GM12864 (cell line): ENCODE measurements at regions not wholly inside any gene's neighbourhood (a gene's known extent, or its start where the extent isn't known, plus 50 kb on each side); places are given as distances from the start of the nearest gene placed in this dataset.

Source experiments
- DNase-seq: peaks from one replicate; pipeline ENCODE4 v3.0.0-alpha.2; 2011; ENCODE audit warnings: low read depth
- H3K4me3 ChIP-seq: 2 replicates; pipeline ENCODE4 v1.5.1; 2011; ENCODE audit warnings: mild to moderate bottlenecking, low read depth, low read length, control low read depth
- TF ChIP-seq, protein P1 (sequence below): IDR thresholded peaks from 2 replicates; pipeline ENCODE4 v1.5.1; 2011; ENCODE audit warnings: low read depth, mild to moderate bottlenecking, moderate library complexity, low read length, control low read depth, inconsistent platforms; ENCODE audit errors: missing control alignments

DNA sequence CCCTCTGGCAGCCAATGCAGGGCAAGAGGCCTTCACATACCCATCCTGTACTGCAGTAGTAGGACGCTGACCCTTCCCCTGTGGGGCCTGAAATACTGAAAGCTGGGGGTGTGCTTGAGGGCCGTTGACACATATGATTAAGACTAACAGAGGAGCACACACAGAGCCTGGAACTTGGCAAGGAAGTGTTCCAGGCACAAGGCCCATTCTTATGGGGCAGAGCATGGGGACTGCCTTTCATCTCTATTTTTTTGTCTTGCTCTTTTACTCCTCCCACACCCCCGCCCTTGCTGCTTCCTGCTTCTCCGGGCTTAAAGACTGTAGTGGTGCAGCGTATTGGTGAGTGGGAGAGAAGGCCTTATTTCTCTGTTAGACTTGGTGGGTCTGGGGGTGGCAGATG, 137.4 kb downstream of the BACH1 start:
- TF ChIP-seq, protein P1, sequence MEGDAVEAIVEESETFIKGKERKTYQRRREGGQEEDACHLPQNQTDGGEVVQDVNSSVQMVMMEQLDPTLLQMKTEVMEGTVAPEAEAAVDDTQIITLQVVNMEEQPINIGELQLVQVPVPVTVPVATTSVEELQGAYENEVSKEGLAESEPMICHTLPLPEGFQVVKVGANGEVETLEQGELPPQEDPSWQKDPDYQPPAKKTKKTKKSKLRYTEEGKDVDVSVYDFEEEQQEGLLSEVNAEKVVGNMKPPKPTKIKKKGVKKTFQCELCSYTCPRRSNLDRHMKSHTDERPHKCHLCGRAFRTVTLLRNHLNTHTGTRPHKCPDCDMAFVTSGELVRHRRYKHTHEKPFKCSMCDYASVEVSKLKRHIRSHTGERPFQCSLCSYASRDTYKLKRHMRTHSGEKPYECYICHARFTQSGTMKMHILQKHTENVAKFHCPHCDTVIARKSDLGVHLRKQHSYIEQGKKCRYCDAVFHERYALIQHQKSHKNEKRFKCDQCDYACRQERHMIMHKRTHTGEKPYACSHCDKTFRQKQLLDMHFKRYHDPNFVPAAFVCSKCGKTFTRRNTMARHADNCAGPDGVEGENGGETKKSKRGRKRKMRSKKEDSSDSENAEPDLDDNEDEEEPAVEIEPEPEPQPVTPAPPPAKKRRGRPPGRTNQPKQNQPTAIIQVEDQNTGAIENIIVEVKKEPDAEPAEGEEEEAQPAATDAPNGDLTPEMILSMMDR: no peak
- H3K4me3 ChIP-seq: no peak overlapping the region
- DNase-seq: no peak

DNA sequence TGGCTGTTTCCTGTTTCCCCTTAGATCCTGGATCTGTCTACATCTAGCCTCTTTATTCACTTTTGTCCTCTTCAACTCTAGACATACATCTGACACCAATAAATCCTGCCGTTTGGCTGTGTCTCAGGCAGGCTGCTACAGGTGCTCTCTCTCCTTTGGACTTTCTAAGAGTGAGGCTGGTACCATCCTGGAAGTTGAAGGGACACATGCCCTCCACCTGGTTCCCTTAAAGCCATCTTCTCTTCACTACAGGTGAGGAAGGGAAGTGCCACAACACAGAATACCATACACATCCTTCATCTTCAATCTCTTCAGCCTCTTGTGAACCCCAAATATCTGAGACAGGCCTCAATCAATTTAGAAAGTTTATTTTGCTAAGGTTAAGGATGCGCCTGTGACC, 137.9 kb downstream of the BACH1 start:
- no peak overlapping the region for H3K4me3 ChIP-seq
- TF ChIP-seq, protein P1: no peak
- no peak for DNase-seq

DNA sequence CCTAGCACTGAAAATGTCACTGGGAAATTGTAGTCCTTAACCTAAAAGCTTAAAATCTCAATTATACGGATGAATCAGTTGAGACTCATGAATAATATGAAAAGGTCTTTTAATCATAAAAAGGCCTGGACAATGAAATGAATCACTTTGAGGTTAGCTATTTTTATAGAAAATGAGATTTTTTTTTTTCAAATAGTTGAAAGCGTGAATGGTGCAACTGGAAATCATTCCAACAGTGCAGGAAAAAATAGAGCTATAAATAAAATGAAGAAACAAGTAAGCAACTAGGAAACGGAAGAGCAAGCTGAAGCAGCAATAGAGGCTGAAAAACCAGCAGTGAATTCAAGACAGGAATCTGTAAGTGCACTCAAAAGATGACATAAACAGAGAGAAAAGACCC, 142.9 kb downstream of the BACH1 start:
- TF ChIP-seq, protein P1: no peak
- no peak for DNase-seq
- no peak overlapping the region for H3K4me3 ChIP-seq

DNA sequence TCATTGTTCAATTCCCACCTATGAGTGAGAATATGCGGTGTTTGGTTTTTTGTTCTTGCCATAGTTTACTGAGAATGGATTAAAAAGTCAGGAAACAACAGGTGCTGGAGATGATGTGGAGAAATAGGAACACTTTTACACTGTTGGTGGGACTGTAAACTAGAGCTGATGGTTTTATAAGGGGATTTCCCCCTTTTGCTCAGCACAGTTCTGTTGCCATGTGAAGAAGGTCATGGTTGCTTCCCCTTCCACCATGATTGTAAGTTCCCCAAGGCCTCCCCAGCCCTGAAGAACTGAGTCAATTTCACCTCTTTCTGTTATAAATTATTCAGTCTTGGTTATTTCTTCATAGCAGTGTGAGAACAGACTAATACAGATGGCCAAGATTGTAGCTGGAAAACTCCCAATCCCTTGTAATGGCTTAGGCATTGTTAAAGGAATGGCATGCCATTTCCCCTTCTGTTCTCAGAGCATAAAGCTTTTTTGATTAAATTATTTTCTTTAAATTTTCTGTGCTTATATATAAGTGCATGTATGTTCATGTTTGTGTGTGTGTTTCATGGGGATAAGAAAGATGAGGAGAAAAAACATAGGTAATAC, 144.8 kb downstream of the BACH1 start:
- H3K4me3 ChIP-seq: no peak overlapping the region
- TF ChIP-seq, protein P1: no peak
- DNase-seq: no peak

DNA sequence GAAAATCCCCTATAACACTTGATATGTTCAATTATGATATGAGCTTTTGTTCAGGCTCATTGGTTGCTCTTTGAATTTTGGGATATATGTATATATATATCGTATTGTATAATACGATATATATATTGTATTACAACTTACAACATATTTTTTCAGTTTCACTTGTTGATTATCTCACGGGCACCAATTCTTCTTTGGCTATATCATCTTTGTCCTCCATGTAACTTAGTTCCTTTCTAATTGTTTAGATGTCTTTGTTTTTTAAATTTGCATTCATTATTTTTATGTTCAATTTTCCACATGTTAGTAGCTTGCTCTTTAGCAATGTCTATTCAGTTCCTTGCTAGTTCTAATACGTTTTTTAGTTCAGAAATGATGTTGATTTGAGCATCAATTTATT, 150.0 kb downstream of the BACH1 start:
- no peak overlapping the region for H3K4me3 ChIP-seq
- TF ChIP-seq, protein P1: no peak
- no peak for DNase-seq

DNA sequence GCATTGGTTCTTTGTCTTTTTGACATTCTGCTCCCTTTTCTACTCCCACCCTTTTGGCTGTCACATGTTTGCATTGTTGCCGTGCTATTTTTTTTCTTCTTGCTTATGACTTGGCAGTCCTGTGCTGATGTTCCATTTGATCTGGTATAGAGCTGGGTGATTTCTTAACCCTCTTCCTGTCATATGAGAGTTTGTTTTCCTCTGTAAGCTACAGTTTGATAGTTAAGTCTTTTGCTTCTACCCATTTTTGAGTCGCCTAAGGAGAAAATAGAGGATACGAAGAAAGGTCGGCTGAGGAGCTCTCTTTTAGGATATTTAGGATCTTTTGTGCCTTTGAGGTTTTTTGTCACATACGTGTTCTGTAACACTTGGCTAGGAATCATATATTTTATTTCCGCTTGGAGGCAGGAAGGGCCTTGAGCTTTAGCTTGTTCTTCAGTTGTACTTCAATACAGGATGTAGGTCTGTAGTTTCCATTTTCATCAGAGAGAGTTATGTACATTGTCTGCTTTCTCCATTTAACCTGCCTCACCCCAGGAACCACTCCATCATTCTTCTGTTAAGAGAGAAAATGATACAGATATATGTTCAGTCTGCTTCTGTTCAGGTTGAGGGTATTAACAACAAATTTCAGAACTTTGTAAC, 150.7 kb downstream of the BACH1 start:
- TF ChIP-seq, protein P1: no peak
- no peak for DNase-seq
- H3K4me3 ChIP-seq: no peak overlapping the region

DNA sequence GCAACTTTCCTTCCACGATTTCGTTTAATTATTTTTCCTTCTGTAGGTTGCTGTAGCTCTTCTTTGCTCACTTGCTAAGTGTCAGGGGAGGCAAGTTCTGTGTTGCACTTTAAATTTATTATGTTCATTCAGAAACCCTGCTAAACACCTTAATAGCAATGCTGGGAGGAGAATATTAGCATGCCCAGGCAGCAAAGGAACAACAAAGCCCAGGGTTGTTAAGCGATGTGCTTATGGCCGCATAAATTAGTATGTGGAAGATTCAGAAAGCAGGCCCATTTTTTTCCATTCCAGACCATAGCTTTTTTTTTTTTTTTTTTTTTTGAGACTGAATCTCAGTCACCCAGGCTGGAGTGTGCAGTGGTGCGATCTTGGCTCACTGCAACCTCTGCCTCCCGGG, 151.3 kb downstream of the BACH1 start:
- no peak for DNase-seq
- TF ChIP-seq, protein P1: no peak
- no peak overlapping the region for H3K4me3 ChIP-seq
